ENCODE measurements at regions not wholly inside any gene's neighbourhood (a gene's known extent, or its start where the extent isn't known, plus 50 kb on each side); places are given as distances from the start of the nearest gene placed in this dataset.

- TF ChIP-seq, protein P1, sequence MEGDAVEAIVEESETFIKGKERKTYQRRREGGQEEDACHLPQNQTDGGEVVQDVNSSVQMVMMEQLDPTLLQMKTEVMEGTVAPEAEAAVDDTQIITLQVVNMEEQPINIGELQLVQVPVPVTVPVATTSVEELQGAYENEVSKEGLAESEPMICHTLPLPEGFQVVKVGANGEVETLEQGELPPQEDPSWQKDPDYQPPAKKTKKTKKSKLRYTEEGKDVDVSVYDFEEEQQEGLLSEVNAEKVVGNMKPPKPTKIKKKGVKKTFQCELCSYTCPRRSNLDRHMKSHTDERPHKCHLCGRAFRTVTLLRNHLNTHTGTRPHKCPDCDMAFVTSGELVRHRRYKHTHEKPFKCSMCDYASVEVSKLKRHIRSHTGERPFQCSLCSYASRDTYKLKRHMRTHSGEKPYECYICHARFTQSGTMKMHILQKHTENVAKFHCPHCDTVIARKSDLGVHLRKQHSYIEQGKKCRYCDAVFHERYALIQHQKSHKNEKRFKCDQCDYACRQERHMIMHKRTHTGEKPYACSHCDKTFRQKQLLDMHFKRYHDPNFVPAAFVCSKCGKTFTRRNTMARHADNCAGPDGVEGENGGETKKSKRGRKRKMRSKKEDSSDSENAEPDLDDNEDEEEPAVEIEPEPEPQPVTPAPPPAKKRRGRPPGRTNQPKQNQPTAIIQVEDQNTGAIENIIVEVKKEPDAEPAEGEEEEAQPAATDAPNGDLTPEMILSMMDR (IDR thresholded peaks at IDR 0.05; ENCODE audit: insufficient read depth, low read length), result no peak
- DNase-seq (ENCODE audit: low read depth), result no peak
- peak overlapping the region; percentile 76 for H3K4me3 ChIP-seq (ENCODE audit: low read depth, low read length)
Measured at GRCh38 chr1:201740670-201741111, 88.3 kb upstream of the IPO9 start.

- H3K4me3 ChIP-seq (ENCODE audit: low read depth, low read length), result peak overlapping the region; percentile 5
- TF ChIP-seq, protein P1 (IDR thresholded peaks at IDR 0.05; ENCODE audit: insufficient read depth, low read length), result no peak
- no peak for DNase-seq (ENCODE audit: low read depth)
Measured at GRCh38 chr1:201741763-201742342, 87.1 kb upstream of the IPO9 start.

- H3K4me3 ChIP-seq (ENCODE audit: low read depth, low read length), result no peak overlapping the region
- DNase-seq (ENCODE audit: low read depth), result no peak
Measured at GRCh38 chr1:201742476-201742875, 86.5 kb upstream of the IPO9 start.

DNA sequence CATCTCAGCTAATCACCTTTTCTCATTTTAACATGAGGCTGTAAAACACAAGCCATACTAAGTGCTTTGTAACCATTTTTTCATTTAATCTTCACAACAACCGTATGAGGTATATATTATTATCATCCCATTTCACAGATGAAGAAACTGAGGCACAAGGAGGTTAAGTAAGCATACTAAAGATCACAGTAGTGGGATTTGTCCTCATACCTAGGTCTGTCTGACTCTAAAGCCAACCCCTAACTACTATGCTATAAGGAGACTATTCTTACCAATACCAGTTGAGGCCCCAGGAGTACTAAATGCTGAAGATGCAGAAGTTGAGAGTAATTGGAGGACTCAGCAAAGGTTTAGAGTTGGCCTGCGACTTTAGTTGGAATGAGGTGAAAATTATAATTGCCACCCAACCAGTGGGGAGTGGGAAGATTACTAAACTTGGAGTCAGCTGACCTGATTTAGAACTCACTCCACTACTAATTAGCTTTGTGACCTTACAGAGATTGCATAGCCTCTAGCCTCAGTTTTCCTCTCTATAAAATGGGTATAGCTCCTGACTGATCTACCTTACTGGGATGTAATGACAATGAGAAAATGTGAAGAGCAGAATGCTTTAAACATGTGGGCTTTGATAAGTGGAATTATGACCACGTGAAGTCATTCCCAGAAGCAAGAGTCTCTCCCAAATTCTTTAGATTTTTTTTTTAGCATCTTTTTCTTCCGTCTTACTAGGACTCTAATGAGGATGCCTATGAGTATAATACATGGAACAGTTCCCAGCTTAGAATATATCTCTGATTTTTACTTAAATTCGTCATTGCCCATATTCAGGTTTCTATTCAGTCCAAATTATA, 85.8 kb upstream of the IPO9 start:
- no peak overlapping the region for H3K4me3 ChIP-seq (ENCODE audit: low read depth, low read length)
- TF ChIP-seq, protein P1 (IDR thresholded peaks at IDR 0.05; ENCODE audit: insufficient read depth, low read length), result no peak
- DNase-seq (ENCODE audit: low read depth), result no peak

More at GRCh38 chr1:201742476-201742875, 86.5 kb upstream of the IPO9 start:
- TF ChIP-seq, protein P1 (IDR thresholded peaks at IDR 0.05; ENCODE audit: insufficient read depth, low read length), result no peak

GRCh38 chr1:201745023-201745422, 83.9 kb upstream of the IPO9 start:
- DNase-seq (ENCODE audit: low read depth), result peak; percentile 87
- TF ChIP-seq, protein P1 (IDR thresholded peaks at IDR 0.05; ENCODE audit: insufficient read depth, low read length), result no peak
- no peak overlapping the region for H3K4me3 ChIP-seq (ENCODE audit: low read depth, low read length)

- TF ChIP-seq, protein P1 (IDR thresholded peaks at IDR 0.05; ENCODE audit: insufficient read depth, low read length), result no peak
- no peak for DNase-seq (ENCODE audit: low read depth)
- H3K4me3 ChIP-seq (ENCODE audit: low read depth, low read length), result no peak overlapping the region
Measured at GRCh38 chr1:201746156-201746555, 82.8 kb upstream of the IPO9 start.
